Urinary bladder (tissue), 3 donors: ENCODE measurements at regions not wholly inside any gene's neighbourhood (a gene's known extent, or its start where the extent isn't known, plus 50 kb on each side); places are given as distances from the start of the nearest gene placed in this dataset.

ENCODE experiments used
- DNase-seq: peaks from one replicate; pipeline ENCODE4 v3.0.0-alpha.2; 2015; ENCODE audit errors: extremely low spot score
- H3K27ac ChIP-seq: one replicate; pipeline ENCODE4 v1.5.1; 2013; ENCODE audit warnings: low read depth, mild to moderate bottlenecking, moderate library complexity
- H3K36me3 ChIP-seq: one replicate; pipeline ENCODE4 v1.6.1; 2013; ENCODE audit warnings: mild to moderate bottlenecking, moderate library complexity; ENCODE audit not compliant: insufficient read depth
- H3K4me1 ChIP-seq: one replicate; pipeline ENCODE4 v1.6.1; 2013; ENCODE audit warnings: mild to moderate bottlenecking, moderate library complexity; ENCODE audit not compliant: insufficient read depth
- H3K4me3 ChIP-seq: one replicate; pipeline ENCODE4 v1.5.1; 2013; ENCODE audit warnings: low read depth, low read length
- WGBS: extraction: QIAGEN DNeasy Blood & Tissue Kit; methylation state at CpG from one replicate; pipeline ENCODE4 v1.1.7; 2013; 5-methylcytosine and 5-hydroxymethylcytosine counted together
- donor health status: healthy with polysubstance abuse.
- donor health status: healthy.

DNA sequence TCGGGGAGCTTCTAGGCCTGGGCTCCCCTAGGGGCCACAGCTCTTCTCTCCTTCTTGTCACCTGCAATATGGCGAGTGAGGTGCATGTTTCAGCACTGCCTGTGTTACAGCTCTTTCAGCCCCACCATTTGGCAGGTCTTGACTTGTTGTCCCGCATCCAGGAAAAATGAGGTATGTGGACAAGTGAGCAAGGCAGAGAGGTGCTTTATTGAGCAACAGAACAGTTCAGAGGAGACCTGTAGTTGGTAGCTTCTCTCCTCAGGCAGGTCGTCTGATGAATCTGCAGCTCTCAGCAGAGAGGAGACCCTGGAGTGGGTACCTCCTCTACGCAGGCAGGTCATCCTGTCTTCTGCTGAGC, 208.2 kb upstream of the USP25 start:
- H3K36me3 ChIP-seq = no peaks in the 10 kb centered on the region
- no peak overlapping the region for H3K4me3 ChIP-seq
- DNase-seq = no peak
- WGBS = 95% methylated on average over 5 of the region's 5 CpGs
- no peak overlapping the region for H3K27ac ChIP-seq
- no peaks in the 10 kb centered on the region for H3K4me1 ChIP-seq

GRCh38 chr21:15522148-15522547, 207.6 kb upstream of the USP25 start:
- no peak overlapping the region for H3K27ac ChIP-seq

DNA sequence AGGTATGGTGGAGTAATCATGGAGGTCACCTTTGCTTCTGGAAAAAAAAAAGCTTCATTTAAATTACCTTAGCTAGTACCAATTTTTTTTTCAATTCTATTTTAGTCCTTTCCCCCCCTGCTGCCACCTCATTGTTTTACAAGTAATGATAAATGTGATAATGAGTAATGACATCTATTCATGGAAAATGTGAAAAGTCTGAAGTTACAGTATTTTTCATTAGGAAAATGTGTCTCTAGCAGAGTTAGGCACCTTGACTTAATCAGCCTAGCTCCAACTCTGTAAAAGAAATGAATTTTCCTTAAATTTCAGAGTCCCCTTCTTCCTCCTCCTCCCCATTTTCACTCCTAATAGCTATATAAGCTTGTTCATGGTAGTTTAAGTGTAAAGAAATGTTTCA, 204.9 kb upstream of the USP25 start:
- Histone ChIP-seq H3K4me1 (no peaks in the 10 kb centered on the region), H3K36me3 (no peaks in the 10 kb centered on the region), H3K27ac (no peak overlapping the region), H3K4me3 (no peak overlapping the region)
- no peak for DNase-seq

More at GRCh38 chr21:15522148-15522547, 207.6 kb upstream of the USP25 start:
- Histone ChIP-seq H3K4me3 (no peak overlapping the region), H3K36me3 (no peaks in the 10 kb centered on the region), H3K4me1 (no peaks in the 10 kb centered on the region)
- no peak for DNase-seq
- 98% methylated on average over 5 of the region's 5 CpGs for WGBS

- H3K27ac ChIP-seq = no peak overlapping the region
- no peak overlapping the region for H3K4me3 ChIP-seq
- DNase-seq = no peak
- no peaks in the 10 kb centered on the region for H3K36me3 ChIP-seq
- WGBS = 55% methylated on average over 2 of the region's 2 CpGs
- no peaks in the 10 kb centered on the region for H3K4me1 ChIP-seq
These were observed 203.0 kb upstream of the USP25 start for GRCh38 chr21:15526798-15527197.

DNA sequence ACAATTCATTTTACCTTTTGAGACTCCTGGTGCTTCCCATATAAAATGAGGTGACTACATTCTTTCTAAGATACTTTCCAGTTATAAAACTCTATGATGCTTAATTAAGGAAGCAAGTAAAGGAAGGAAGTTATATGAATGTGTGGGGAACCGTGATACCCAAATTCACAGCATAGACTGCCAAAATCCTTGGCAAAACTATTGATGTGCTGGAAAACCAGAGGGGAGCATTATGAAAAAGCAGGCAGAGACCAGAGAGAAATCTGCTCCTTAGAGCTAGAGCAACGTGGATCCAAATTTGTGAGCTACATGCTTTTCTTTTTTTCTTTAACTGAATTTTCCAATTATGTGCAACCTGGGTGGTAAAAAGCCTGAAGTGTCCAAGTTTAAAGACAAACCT, 201.4 kb upstream of the USP25 start:
- Histone ChIP-seq H3K27ac (no peak overlapping the region), H3K4me1 (no peaks in the 10 kb centered on the region), H3K36me3 (no peaks in the 10 kb centered on the region), H3K4me3 (no peak overlapping the region)
- 59% methylated on average over 2 of the region's 2 CpGs for WGBS
- no peak for DNase-seq

DNA sequence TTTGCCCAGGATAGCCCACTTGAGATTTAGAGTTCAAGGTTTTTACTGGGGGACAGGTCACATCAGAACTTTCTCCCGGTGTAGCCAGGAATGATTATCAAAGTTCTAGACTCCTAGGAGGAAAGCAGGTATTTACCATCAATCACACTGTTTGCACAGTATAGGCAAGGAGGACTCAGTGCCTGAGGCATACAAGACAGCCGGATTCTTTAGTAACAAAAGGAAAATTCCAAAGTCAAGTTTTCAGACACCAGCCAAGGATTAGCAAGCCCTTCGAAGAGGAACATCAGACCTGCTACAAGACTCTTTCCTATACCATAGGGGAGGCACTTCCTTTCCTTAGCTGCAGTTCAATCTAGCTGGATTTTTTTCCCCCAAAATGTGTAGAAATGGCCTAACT, 197.8 kb upstream of the USP25 start:
- DNase-seq = no peak
- no peak overlapping the region for H3K4me3 ChIP-seq
- WGBS = 88% methylated on average over 3 of the region's 3 CpGs

DNA sequence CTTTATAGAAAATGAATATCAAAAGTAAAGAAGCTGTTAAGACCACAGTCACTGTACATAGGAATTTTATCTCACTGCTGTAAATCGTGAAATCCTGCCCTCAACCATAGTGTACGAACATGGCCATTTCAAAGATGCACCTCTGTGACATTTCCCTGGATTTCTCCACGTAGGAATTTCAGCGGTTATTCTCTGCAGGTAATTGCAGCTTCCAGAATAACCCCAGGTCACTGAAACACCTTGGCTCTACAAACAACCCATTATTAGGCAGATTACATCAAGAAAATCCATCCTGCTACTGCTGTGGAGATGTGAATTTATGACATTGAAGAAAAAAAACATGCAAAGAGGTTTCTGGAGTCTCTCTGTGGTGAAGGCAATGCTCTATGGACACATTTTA, 196.2 kb upstream of the USP25 start:
- Histone ChIP-seq H3K36me3 (no peaks in the 10 kb centered on the region), H3K27ac (no peak overlapping the region), H3K4me1 (no peaks in the 10 kb centered on the region), H3K4me3 (no peak overlapping the region)
- DNase-seq = no peak
- 63% methylated on average over 4 of the region's 4 CpGs for WGBS

More for the DNA sequence above, 197.8 kb upstream of the USP25 start:
- H3K27ac ChIP-seq = no peak overlapping the region
- H3K4me1 ChIP-seq = no peaks in the 10 kb centered on the region
- no peaks in the 10 kb centered on the region for H3K36me3 ChIP-seq

- no peak for DNase-seq
- H3K4me3 ChIP-seq = no peak overlapping the region
- WGBS = 70% methylated on average over 4 of the region's 4 CpGs
- no peaks in the 10 kb centered on the region for H3K36me3 ChIP-seq
- H3K4me1 ChIP-seq = no peaks in the 10 kb centered on the region
- H3K27ac ChIP-seq = no peak overlapping the region
These were observed 195.3 kb upstream of the USP25 start for GRCh38 chr21:15534450-15534886.

DNA sequence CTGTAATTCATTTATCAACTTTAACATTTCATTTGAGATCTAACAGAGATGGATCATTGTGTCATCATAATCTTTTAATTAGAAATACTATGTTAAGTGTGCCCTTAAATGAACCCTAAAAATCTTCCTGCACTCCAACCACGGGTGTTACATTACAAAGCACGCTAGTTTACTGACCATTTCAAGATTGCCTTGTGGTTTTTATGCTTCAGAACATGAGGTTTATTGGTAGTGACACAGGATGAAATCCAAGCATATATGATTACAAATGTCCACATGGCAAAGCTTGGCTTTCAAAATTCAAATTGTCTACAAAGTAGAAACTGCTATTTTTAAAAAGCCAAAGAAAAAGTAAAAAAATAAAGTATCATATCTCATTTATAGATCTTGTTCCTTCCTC, 190.4 kb upstream of the USP25 start:
- no peaks in the 10 kb centered on the region for H3K4me1 ChIP-seq
- H3K4me3 ChIP-seq = no peak overlapping the region
- H3K27ac ChIP-seq = no peak overlapping the region
- WGBS = 42% methylated on average over 2 of the region's 2 CpGs
- no peak for DNase-seq
- no peaks in the 10 kb centered on the region for H3K36me3 ChIP-seq

- Histone ChIP-seq H3K27ac (no peak overlapping the region), H3K36me3 (no peaks in the 10 kb centered on the region), H3K4me1 (no peaks in the 10 kb centered on the region), H3K4me3 (no peak overlapping the region)
- no peak for DNase-seq
- WGBS = 73% methylated on average over 6 of the region's 6 CpGs
These were observed 186.3 kb upstream of the USP25 start for GRCh38 chr21:15543473-15543872.

DNA sequence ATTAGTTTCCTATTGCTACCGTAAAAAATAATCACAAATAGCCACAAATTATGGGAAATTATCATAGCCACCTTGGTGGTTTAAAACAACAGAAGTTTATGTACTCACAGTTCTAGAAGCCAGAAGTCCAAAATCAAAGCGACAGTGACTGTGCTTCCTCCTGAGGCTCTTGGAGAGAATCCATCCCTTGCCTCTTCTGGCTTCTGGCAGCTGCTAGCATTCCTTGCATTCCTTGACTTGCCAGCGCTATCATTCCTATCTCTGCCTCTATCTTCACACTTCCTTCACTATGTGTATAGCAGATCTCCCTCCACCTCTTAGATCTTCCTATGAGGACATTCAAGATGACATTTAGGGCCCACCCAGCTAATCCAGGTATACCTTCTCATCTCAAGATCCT, 180.1 kb upstream of the USP25 start:
- Histone ChIP-seq H3K27ac (no peak overlapping the region), H3K4me1 (no peaks in the 10 kb centered on the region), H3K36me3 (no peaks in the 10 kb centered on the region), H3K4me3 (no peak overlapping the region)
- 51% methylated on average over 3 of the region's 3 CpGs for WGBS
- no peak for DNase-seq

DNA sequence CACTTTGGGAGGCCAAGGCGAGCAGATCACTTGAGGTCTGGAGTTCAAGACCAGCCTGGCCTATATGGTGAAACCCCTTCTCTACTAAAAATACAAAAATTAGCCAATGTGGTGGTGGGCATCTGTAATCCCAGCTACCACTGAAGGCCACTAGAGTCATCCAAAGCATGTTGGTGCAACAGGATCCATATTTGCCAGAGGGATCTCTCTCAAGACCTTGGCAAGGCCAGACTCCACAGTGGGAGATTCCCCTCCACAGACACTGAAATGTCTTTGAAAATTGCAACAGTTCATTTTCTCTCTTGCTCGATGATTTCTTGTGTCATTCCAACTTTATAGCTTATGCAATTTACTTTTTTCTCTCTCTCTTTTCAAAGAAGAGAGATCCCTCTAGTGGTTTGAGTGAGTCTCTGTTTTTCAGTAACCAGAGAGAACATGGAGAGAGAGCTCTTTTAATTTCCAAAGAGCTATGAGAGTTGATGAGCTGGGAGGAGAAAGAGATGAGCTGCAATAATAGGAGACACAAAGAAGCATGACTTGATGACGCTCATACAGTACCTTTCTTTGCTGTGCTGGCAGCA, 176.8 kb upstream of the USP25 start:
- no peak overlapping the region for H3K27ac ChIP-seq
- H3K4me3 ChIP-seq = no peak overlapping the region
- DNase-seq = no peak
- 47% methylated on average over 3 of the region's 3 CpGs for WGBS
- no peaks in the 10 kb centered on the region for H3K36me3 ChIP-seq
- H3K4me1 ChIP-seq = no peaks in the 10 kb centered on the region

- H3K4me1 ChIP-seq = no peaks in the 10 kb centered on the region
- no peak for DNase-seq
- H3K27ac ChIP-seq = no peak overlapping the region
- no peak overlapping the region for H3K4me3 ChIP-seq
- H3K36me3 ChIP-seq = no peaks in the 10 kb centered on the region
- WGBS = 85% methylated on average over 4 of the region's 4 CpGs
These were observed 171.9 kb upstream of the USP25 start for GRCh38 chr21:15557925-15558324.

GRCh38 chr21:15558884-15559283, 170.9 kb upstream of the USP25 start:
- Histone ChIP-seq H3K4me1 (no peaks in the 10 kb centered on the region), H3K4me3 (no peak overlapping the region), H3K36me3 (no peaks in the 10 kb centered on the region), H3K27ac (no peak overlapping the region)
- DNase-seq = no peak
- WGBS = 75% methylated on average over 1 of the region's 1 CpG

GRCh38 chr21:15559660-15560059, 170.1 kb upstream of the USP25 start:
- 89% methylated on average over 2 of the region's 2 CpGs for WGBS
- no peak for DNase-seq
- no peaks in the 10 kb centered on the region for H3K4me1 ChIP-seq
- H3K27ac ChIP-seq = no peak overlapping the region
- no peaks in the 10 kb centered on the region for H3K36me3 ChIP-seq
- H3K4me3 ChIP-seq = no peak overlapping the region
